ENCODE measurements at regions not wholly inside any gene's neighbourhood (a gene's known extent, or its start where the extent isn't known, plus 50 kb on each side); places are given as distances from the start of the nearest gene placed in this dataset.

- no peak for TF ChIP-seq CSRNP3 (CRISPR knock-in tag; IDR thresholded peaks at IDR 0.05)
- TF ChIP-seq POU6F1 (CRISPR knock-in tag; IDR thresholded peaks at IDR 0.05; ENCODE audit: borderline replicate concordance, low read depth): no peak
- TF ChIP-seq RARB (CRISPR knock-in tag; IDR thresholded peaks at IDR 0.05): no peak
- no peak for TF ChIP-seq ZFP30 (CRISPR knock-in tag; IDR thresholded peaks at IDR 0.05)
- no peak for TF ChIP-seq ISL1 (CRISPR knock-in tag; IDR thresholded peaks at IDR 0.05)
- TF ChIP-seq TOX (CRISPR knock-in tag; IDR thresholded peaks at IDR 0.05; ENCODE audit: borderline replicate concordance): no peak
- TF ChIP-seq ESRRG (CRISPR knock-in tag; IDR thresholded peaks at IDR 0.05): no peak
- TF ChIP-seq BACH2 (CRISPR knock-in tag; IDR thresholded peaks at IDR 0.05; ENCODE audit: borderline replicate concordance): no peak
- no peak for TF ChIP-seq PATZ1 (CRISPR knock-in tag; IDR thresholded peaks at IDR 0.05; ENCODE audit: borderline replicate concordance)
- TF ChIP-seq ARNTL (CRISPR knock-in tag; IDR thresholded peaks at IDR 0.05; ENCODE audit: borderline replicate concordance, low read depth): no peak
- TF ChIP-seq GLIS3 (CRISPR knock-in tag; IDR thresholded peaks at IDR 0.05): no peak
- TF ChIP-seq PPARA (CRISPR knock-in tag; IDR thresholded peaks at IDR 0.05; ENCODE audit: borderline replicate concordance): no peak
Measured at GRCh38 chr4:22174640-22175039, 226.1 kb upstream of the KCNIP4 start.
